Endothelial cell of umbilical vein (primary cell): ENCODE measurements at regions not wholly inside any gene's neighbourhood (a gene's known extent, or its start where the extent isn't known, plus 50 kb on each side); places are given as distances from the start of the nearest gene placed in this dataset.
A peak's percentile ranks its signal among the peaks of the same experiment; 100 is the strongest.

Source experiments
- BruUV-seq: library from RNA; stranded (reverse); fragments of 400-500 nt; replicated peaks from 2 replicates; lab custom pipeline; 2021; lab: Mats Ljungman, UMichigan
- CTCF ChIA-PET: fragments of 300-600, 350-600 bp; sonication (Branson Sonifier 250); formaldehyde crosslinking; loops from one replicate; lab custom pipeline; 2021; ENCODE audit warnings: antibody characterized with exemption, inconsistent platforms; lab: Charles Lee
- POLR2A ChIA-PET: fragments of 300-600, 350-600 bp; sonication (Branson Sonifier 250); formaldehyde crosslinking; loops from one replicate; lab custom pipeline; 2021; ENCODE audit warnings: antibody characterized with exemption, inconsistent platforms; lab: Charles Lee
- DNase-seq: peaks from one replicate; pipeline ENCODE4 v3.0.0-alpha.2; 2011; ENCODE audit warnings: low read depth, low spot score
- FAIRE-seq: peaks from 2 replicates; lab custom pipeline; 2011; peaks lifted over from hg19 to GRCh38; lab: Jason Lieb, UNC
- H2AFZ ChIP-seq: 2 replicates; pipeline ENCODE4 v1.6.0; 2012; ENCODE audit warnings: low read depth, low read length, control low read depth, inconsistent platforms
- H3K27ac ChIP-seq: 2 replicates; pipeline ENCODE4 v1.5.1; 2011; ENCODE audit warnings: low read depth, mild to moderate bottlenecking, control low read depth, low read length, moderate library complexity; ENCODE audit not compliant: insufficient read depth
- H3K27me3 ChIP-seq, 2 experiments: 2 replicates each; pipeline versions ENCODE4 v1.6.0 to v1.6.1; 2011; ENCODE audit warnings: low read length in 2 of 2, mixed read lengths in 1 of 2; ENCODE audit not compliant: control insufficient read depth in 2 of 2, insufficient read depth in 2 of 2
- H3K36me3 ChIP-seq, 2 experiments: 2 replicates in 1 of 2; 3 replicates in 1 of 2; pipeline ENCODE4 v1.5.1; 2011; ENCODE audit warnings: low read length in 2 of 2, mild to moderate bottlenecking in 1 of 2, moderate library complexity in 1 of 2; ENCODE audit not compliant: control insufficient read depth in 2 of 2, insufficient read depth in 2 of 2; ENCODE audit errors: extremely low read depth in 1 of 2
- H3K4me1 ChIP-seq: 3 replicates; pipeline ENCODE4 v1.5.1; 2011; ENCODE audit warnings: mild to moderate bottlenecking, low read length; ENCODE audit not compliant: control insufficient read depth, insufficient read depth; ENCODE audit errors: extremely low read depth
- H3K4me2 ChIP-seq: 2 replicates; pipeline ENCODE4 v1.6.1; 2011; ENCODE audit warnings: low read length, control low read depth, mixed read lengths; ENCODE audit not compliant: insufficient read depth
- H3K4me3 ChIP-seq, 3 experiments: fragments of 200-600 bp in 1 of 3; sonication (generic), shearing (Covaris generic) in 1 of 3; replicated peaks in 1 of 3; 2 replicates each; pipeline ENCODE4 v1.5.1; 2011 to 2016; ENCODE audit warnings: control low read depth in 3 of 3, low read length in 3 of 3, mild to moderate bottlenecking in 2 of 3, inconsistent platforms in 1 of 3, low read depth in 1 of 3, moderate library complexity in 1 of 3; ENCODE audit not compliant: insufficient read depth in 1 of 3
- H3K79me2 ChIP-seq: 2 replicates; pipeline ENCODE4 v1.6.0; 2012; ENCODE audit warnings: low read length, inconsistent platforms; ENCODE audit not compliant: control insufficient read depth, insufficient read depth
- H3K9ac ChIP-seq: replicated peaks from 2 replicates; pipeline ENCODE3; 2011; ENCODE audit warnings: low read length, control low read depth; ENCODE audit not compliant: insufficient read depth; ENCODE audit errors: extremely low read depth
- H3K9me1 ChIP-seq: replicated peaks from 3 replicates; pipeline ENCODE4 v1.6.0; 2011; ENCODE audit warnings: mild to moderate bottlenecking, low read length; ENCODE audit not compliant: control insufficient read depth, insufficient read depth; ENCODE audit errors: extremely low read depth
- H3K9me3 ChIP-seq: replicated peaks from 2 replicates; pipeline ENCODE4 v1.5.1; 2012; ENCODE audit warnings: low read length, inconsistent platforms; ENCODE audit not compliant: control insufficient read depth, insufficient read depth
- H4K20me1 ChIP-seq: replicated peaks from 2 replicates; pipeline ENCODE3; 2011; ENCODE audit warnings: mild to moderate bottlenecking, low read length; ENCODE audit not compliant: control insufficient read depth, insufficient read depth; ENCODE audit errors: extremely low read depth
- EZH2 ChIP-seq: IDR thresholded peaks from 2 replicates; pipeline ENCODE4 v1.6.1; 2012; ENCODE audit warnings: borderline replicate concordance, low read depth, mild to moderate bottlenecking, moderate library complexity, low read length, inconsistent platforms; ENCODE audit not compliant: severe bottlenecking
- FOS ChIP-seq: IDR thresholded peaks from 2 replicates; pipeline ENCODE4 v1.6.1; 2011; ENCODE audit warnings: mild to moderate bottlenecking, low read length, moderate library complexity, borderline replicate concordance; ENCODE audit not compliant: insufficient read depth
- GATA2 ChIP-seq: IDR thresholded peaks from 2 replicates; pipeline ENCODE4 v1.7.0; 2011; ENCODE audit warnings: low read depth, mild to moderate bottlenecking, moderate library complexity, mixed read lengths, low read length; ENCODE audit not compliant: insufficient read length, insufficient read depth
- JUN ChIP-seq: IDR thresholded peaks from 2 replicates; pipeline ENCODE4 v1.6.1; 2011; ENCODE audit warnings: borderline replicate concordance, low read depth; ENCODE audit not compliant: insufficient read length, insufficient read depth
- MYC ChIP-seq: IDR thresholded peaks from one replicate; pipeline ENCODE4 v1.6.1; 2011; ENCODE audit warnings: mild to moderate bottlenecking, low read depth, low read length
- POLR2A ChIP-seq: IDR thresholded peaks from 2 replicates; pipeline ENCODE4 v1.6.1; 2012; ENCODE audit warnings: low read depth, mild to moderate bottlenecking, control low read depth, low read length
- POLR2AphosphoS5 ChIP-seq: IDR thresholded peaks from 2 replicates; pipeline ENCODE4 v1.6.1; 2012; ENCODE audit warnings: low read depth, mild to moderate bottlenecking, control low read depth, low read length, moderate library complexity; ENCODE audit not compliant: insufficient read depth
- dilution Hi-C: fragments of 300-500 bp; cut with MboI; formaldehyde crosslinking; loops from one replicate; pipeline ENCODE4 v1.15.0; 2019; ENCODE audit warnings: low sequenced_read_pairs; ENCODE audit not compliant: extremely low pct_ligation_motif_present
- intact Hi-C: fragments of 100-400 bp; cut with micrococcal nuclease; formaldehyde crosslinking; loops from one replicate; pipeline ENCODE4 v1.10.0; 2022
- TF ChIP-seq, protein P1 (sequence below): IDR thresholded peaks from 2 replicates; pipeline ENCODE4 v1.6.1; 2011; ENCODE audit not compliant: insufficient read depth, insufficient read length
- TF ChIP-seq, protein P2 (sequence below), 2 donors: IDR thresholded peaks; 1 replicate in 1 of 2; 2 replicates in 1 of 2; pipeline ENCODE4 v1.5.1; 2011; ENCODE audit warnings: low read length in 2 of 2, mild to moderate bottlenecking in 2 of 2, moderate library complexity in 2 of 2, control low read depth in 1 of 2, inconsistent platforms in 1 of 2, low read depth in 1 of 2; ENCODE audit not compliant: insufficient read depth in 1 of 2; ENCODE audit errors: extremely low read depth in 1 of 2

DNA sequence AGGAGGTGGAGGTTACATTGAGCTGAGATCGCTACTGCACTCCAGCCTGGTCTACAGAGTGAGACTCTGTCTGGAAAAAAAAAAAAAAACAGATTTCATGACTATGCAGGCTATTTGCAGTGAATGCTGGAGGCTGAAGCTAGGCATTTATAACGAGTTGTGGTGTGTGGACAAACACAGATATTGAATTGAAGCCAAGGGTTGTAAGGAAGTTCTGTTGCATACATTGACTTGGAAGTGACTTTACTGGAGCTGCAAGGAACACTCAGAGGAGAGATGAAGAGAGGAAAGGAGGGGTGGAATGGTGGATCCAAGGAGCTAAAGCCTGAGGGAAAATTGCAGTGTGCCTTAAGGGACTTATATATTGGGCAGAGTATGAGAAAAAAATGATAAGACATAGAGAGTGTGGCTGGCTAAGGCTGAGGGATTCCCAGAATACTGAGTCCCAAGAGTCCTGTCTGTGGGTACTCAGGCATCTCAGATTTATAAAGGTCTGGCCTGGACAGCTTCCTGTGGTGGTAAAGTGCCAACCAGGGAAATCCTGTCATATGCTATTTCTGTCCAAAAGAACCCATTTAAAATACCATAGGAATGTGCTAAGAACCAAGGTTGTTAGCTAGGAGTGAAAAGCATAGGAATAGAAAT, 87.8 kb upstream of the GUCY1A1 start:
- Histone ChIP-seq H3K27ac (no peak overlapping the region), H3K9ac (no peak overlapping the region), H3K9me3 (no peaks in the 10 kb centered on the region), H4K20me1 (no peaks in the 10 kb centered on the region), H3K27me3 (no peaks in the 10 kb centered on the region), H2AFZ (no peak overlapping the region), H3K4me1 (peaks cover 20% of the 10 kb centered on the region), H3K4me2 (no peak overlapping the region), H3K4me3 (no peak overlapping the region), H3K79me2 (no peaks in the 10 kb centered on the region), H3K9me1 (no peaks in the 10 kb centered on the region), H3K36me3 (no peaks in the 10 kb centered on the region)
- dilution Hi-C loops (no loop called here), intact Hi-C loops (loop anchor here (1.0 to 2.0 kb wide), 2 partner anchors 8 to 36 kb away; no protein-coding TSS in a partner anchor)
- POLR2A ChIA-PET = no interaction called here
- TF ChIP-seq MYC = no peak
- peak; percentile 55 for TF ChIP-seq JUN
- CTCF ChIA-PET = interaction anchor here (0.6 to 1.1 kb wide), 3 partner anchors 10 to 171 kb away, joined by 3 read pairs; no protein-coding TSS in a partner anchor
- BruUV-seq = no TSS peak
- DNase-seq = peak; percentile 75
- no peak for FAIRE-seq

DNA sequence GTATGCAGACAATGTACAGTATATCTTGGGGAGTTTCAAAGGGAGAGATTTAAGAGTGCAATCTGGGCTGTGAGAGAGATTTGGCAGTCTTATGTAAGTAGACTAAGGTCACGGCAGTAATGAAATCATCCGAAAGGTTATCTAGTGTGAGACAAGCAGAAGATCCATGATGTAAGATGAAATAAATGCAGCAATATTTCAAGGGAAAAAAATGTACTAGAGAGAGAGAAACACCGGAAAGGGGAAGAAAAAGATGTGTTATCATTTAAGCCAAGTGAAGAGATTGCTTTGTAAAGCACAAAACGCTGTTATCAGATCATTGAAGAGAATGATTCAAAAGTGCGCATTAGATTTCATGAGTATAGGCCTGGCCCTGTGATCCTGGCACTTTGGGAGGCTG, 88.4 kb upstream of the GUCY1A1 start:
- ChIA-PET POLR2A (no interaction called here), CTCF (interaction anchor here (0.7 kb wide), 1 partner anchor 49 kb away, joined by 3 read pairs; no protein-coding TSS in a partner anchor)
- Histone ChIP-seq H4K20me1 (no peaks in the 10 kb centered on the region), H3K4me2 (no peak overlapping the region), H3K4me1 (peaks cover 14% of the 10 kb centered on the region), H3K9me3 (no peaks in the 10 kb centered on the region), H3K9me1 (no peaks in the 10 kb centered on the region), H3K4me3 (no peak overlapping the region), H3K79me2 (no peaks in the 10 kb centered on the region), H3K9ac (no peak overlapping the region), H3K27ac (no peak overlapping the region), H2AFZ (no peak overlapping the region), H3K36me3 (no peaks in the 10 kb centered on the region), H3K27me3 (no peaks in the 10 kb centered on the region)
- no TSS peak for BruUV-seq
- DNase-seq = no peak
- dilution Hi-C loops = no loop called here
- no peak for FAIRE-seq
- no peak for TF ChIP-seq MYC
- TF ChIP-seq POLR2A = no peak
- TF ChIP-seq GATA2 = no peak
- TF ChIP-seq, protein P1, sequence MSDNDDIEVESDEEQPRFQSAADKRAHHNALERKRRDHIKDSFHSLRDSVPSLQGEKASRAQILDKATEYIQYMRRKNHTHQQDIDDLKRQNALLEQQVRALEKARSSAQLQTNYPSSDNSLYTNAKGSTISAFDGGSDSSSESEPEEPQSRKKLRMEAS = no peak
- TF ChIP-seq POLR2AphosphoS5 = no peak
- TF ChIP-seq FOS = no peak
- TF ChIP-seq, protein P2, sequence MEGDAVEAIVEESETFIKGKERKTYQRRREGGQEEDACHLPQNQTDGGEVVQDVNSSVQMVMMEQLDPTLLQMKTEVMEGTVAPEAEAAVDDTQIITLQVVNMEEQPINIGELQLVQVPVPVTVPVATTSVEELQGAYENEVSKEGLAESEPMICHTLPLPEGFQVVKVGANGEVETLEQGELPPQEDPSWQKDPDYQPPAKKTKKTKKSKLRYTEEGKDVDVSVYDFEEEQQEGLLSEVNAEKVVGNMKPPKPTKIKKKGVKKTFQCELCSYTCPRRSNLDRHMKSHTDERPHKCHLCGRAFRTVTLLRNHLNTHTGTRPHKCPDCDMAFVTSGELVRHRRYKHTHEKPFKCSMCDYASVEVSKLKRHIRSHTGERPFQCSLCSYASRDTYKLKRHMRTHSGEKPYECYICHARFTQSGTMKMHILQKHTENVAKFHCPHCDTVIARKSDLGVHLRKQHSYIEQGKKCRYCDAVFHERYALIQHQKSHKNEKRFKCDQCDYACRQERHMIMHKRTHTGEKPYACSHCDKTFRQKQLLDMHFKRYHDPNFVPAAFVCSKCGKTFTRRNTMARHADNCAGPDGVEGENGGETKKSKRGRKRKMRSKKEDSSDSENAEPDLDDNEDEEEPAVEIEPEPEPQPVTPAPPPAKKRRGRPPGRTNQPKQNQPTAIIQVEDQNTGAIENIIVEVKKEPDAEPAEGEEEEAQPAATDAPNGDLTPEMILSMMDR (IDR thresholded peaks at IDR 0.05; ENCODE audit: extremely low read depth in 1 of 2, insufficient read depth in 1 of 2, low read depth in 1 of 2, low read length in 2 of 2) = no peak
- no peak for TF ChIP-seq JUN
- TF ChIP-seq EZH2 = no peak
- intact Hi-C loops = loop anchor here (2.0 kb wide), 1 partner anchor 35 kb away; no protein-coding TSS in a partner anchor
